ENCODE measurements at regions not wholly inside any gene's neighbourhood (a gene's known extent, or its start where the extent isn't known, plus 50 kb on each side); places are given as distances from the start of the nearest gene placed in this dataset.

DNA sequence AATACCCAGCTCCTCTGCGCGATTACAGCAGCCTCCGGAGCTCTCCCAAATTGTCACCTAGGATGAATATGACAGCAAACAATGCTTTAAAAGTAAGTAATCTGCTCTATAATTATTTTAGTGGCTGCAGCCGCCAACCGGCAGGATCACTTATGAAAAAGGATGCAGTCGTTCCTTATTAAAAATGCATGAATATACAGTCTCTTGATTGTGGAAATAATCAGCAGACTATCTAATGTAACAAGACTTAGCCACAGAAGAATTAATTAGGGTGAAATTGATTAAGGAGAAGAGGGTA is 50.6 kb upstream of the CALM2 start:
- dilution Hi-C loops (cut with MboI; ENCODE audit: extremely low pct_ligation_motif_present, low sequenced_read_pairs) = no loop called here
- intact Hi-C loops (cut with micrococcal nuclease) = no loop called here
- DNase-seq (ENCODE audit: low read depth, low spot score) (no peak), FAIRE-seq (no peak)
- no peaks in the 10 kb centered on the region for H3K27me3 ChIP-seq (ENCODE audit: control insufficient read depth in 2 of 2, insufficient read depth in 2 of 2, low read length in 2 of 2)
- H3K4me3 ChIP-seq (replicated peaks in 1 of 3; ENCODE audit: insufficient read depth in 1 of 3, low read depth in 1 of 3, low read length in 3 of 3) = no peak overlapping the region
- POLR2A ChIA-PET = no interaction called here
- no peaks in the 10 kb centered on the region for H3K9me3 ChIP-seq (replicated peaks; ENCODE audit: control insufficient read depth, insufficient read depth, low read length)
- peaks cover 23% of the 10 kb centered on the region for H3K4me1 ChIP-seq (ENCODE audit: control insufficient read depth, extremely low read depth, insufficient read depth, low read length)
- no peak overlapping the region for H3K4me2 ChIP-seq (ENCODE audit: insufficient read depth, low read length)
- no peaks in the 10 kb centered on the region for H3K79me2 ChIP-seq (ENCODE audit: control insufficient read depth, insufficient read depth, low read length)
- no peaks in the 10 kb centered on the region for H4K20me1 ChIP-seq (replicated peaks; ENCODE audit: control insufficient read depth, extremely low read depth, insufficient read depth, low read length)
- no peaks in the 10 kb centered on the region for H3K36me3 ChIP-seq (ENCODE audit: control insufficient read depth in 2 of 2, extremely low read depth in 1 of 2, insufficient read depth in 2 of 2, low read length in 2 of 2)
- TF ChIP-seq JUN (IDR thresholded peaks at IDR 0.05; ENCODE audit: borderline replicate concordance, insufficient read depth, insufficient read length, low read depth) (no peak), POLR2A (IDR thresholded peaks at IDR 0.05; ENCODE audit: low read depth, low read length) (no peak), EZH2 (IDR thresholded peaks at IDR 0.05; ENCODE audit: borderline replicate concordance, low read depth, low read length, severe bottlenecking) (no peak), POLR2AphosphoS5 (IDR thresholded peaks at IDR 0.05; ENCODE audit: insufficient read depth, low read depth, low read length) (no peak), MYC (IDR thresholded peaks at IDR 0.05; ENCODE audit: low read depth, low read length) (no peak), GATA2 (IDR thresholded peaks at IDR 0.05; ENCODE audit: insufficient read depth, insufficient read length, low read depth, low read length) (no peak), FOS (IDR thresholded peaks at IDR 0.05; ENCODE audit: borderline replicate concordance, insufficient read depth, low read length) (no peak)
- TF ChIP-seq, protein P1, sequence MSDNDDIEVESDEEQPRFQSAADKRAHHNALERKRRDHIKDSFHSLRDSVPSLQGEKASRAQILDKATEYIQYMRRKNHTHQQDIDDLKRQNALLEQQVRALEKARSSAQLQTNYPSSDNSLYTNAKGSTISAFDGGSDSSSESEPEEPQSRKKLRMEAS (IDR thresholded peaks at IDR 0.05; ENCODE audit: insufficient read depth, insufficient read length) = no peak
- TF ChIP-seq, protein P2, sequence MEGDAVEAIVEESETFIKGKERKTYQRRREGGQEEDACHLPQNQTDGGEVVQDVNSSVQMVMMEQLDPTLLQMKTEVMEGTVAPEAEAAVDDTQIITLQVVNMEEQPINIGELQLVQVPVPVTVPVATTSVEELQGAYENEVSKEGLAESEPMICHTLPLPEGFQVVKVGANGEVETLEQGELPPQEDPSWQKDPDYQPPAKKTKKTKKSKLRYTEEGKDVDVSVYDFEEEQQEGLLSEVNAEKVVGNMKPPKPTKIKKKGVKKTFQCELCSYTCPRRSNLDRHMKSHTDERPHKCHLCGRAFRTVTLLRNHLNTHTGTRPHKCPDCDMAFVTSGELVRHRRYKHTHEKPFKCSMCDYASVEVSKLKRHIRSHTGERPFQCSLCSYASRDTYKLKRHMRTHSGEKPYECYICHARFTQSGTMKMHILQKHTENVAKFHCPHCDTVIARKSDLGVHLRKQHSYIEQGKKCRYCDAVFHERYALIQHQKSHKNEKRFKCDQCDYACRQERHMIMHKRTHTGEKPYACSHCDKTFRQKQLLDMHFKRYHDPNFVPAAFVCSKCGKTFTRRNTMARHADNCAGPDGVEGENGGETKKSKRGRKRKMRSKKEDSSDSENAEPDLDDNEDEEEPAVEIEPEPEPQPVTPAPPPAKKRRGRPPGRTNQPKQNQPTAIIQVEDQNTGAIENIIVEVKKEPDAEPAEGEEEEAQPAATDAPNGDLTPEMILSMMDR (IDR thresholded peaks at IDR 0.05; ENCODE audit: extremely low read depth in 1 of 2, insufficient read depth in 1 of 2, low read depth in 1 of 2, low read length in 2 of 2) = no peak
- H3K9ac ChIP-seq (replicated peaks; ENCODE audit: extremely low read depth, insufficient read depth, low read length) = no peak overlapping the region
- H3K9me1 ChIP-seq (replicated peaks; ENCODE audit: control insufficient read depth, extremely low read depth, insufficient read depth, low read length) = no peaks in the 10 kb centered on the region
- CTCF ChIA-PET = interaction anchor here (0.6 to 2.6 kb wide), 7 partner anchors 9 to 210 kb away, joined by 4 to 8 read pairs (median 5); no protein-coding TSS in a partner anchor
- no peak overlapping the region for H3K27ac ChIP-seq (ENCODE audit: insufficient read depth, low read depth, low read length)
- no peak overlapping the region for H2AFZ ChIP-seq (ENCODE audit: low read depth, low read length)
- no TSS peak for BruUV-seq (replicated peaks)
